Astrocyte (in vitro differentiated cells and primary cell): ENCODE measurements at regions not wholly inside any gene's neighbourhood (a gene's known extent, or its start where the extent isn't known, plus 50 kb on each side); places are given as distances from the start of the nearest gene placed in this dataset.
A peak's percentile ranks its signal among the peaks of the same experiment; 100 is the strongest.

Experiments used
- DNase-seq: peaks from one replicate; pipeline ENCODE4 v3.0.0-alpha.2; 2010; ENCODE audit warnings: low read depth
- FAIRE-seq: peaks from 2 replicates; lab custom pipeline; 2011; peaks lifted over from hg19 to GRCh38; lab: Jason Lieb, UNC
- H2AFZ ChIP-seq: 2 replicates; pipeline ENCODE4 v1.6.0; 2012; ENCODE audit warnings: low read depth, low read length, inconsistent platforms
- H3K27ac ChIP-seq: 2 replicates; pipeline ENCODE4 v1.5.1; 2011; ENCODE audit warnings: low read depth, low read length, inconsistent platforms
- H3K27me3 ChIP-seq: 2 replicates; pipeline ENCODE4 v1.6.0; 2011; ENCODE audit warnings: low read length, inconsistent platforms; ENCODE audit not compliant: insufficient read depth
- H3K36me3 ChIP-seq: 2 replicates; pipeline ENCODE4 v1.5.1; 2011; ENCODE audit warnings: low read length, inconsistent platforms; ENCODE audit not compliant: insufficient read depth
- H3K4me1 ChIP-seq: 2 replicates; pipeline ENCODE4 v1.5.1; 2011; ENCODE audit warnings: low read length, inconsistent platforms; ENCODE audit not compliant: insufficient read depth
- H3K4me2 ChIP-seq: 2 replicates; pipeline ENCODE4 v1.6.0; 2012; ENCODE audit warnings: low read length, inconsistent platforms
- H3K4me3 ChIP-seq: 2 replicates; pipeline ENCODE4 v1.5.1; 2011; ENCODE audit warnings: low read depth, mild to moderate bottlenecking, low read length, inconsistent platforms; ENCODE audit not compliant: insufficient read depth
- H3K79me2 ChIP-seq: 2 replicates; pipeline ENCODE4 v1.6.0; 2012; ENCODE audit warnings: mild to moderate bottlenecking, low read length, inconsistent platforms; ENCODE audit not compliant: insufficient read depth
- H3K9ac ChIP-seq: 2 replicates; pipeline ENCODE4 v1.6.0; 2012; ENCODE audit warnings: mild to moderate bottlenecking, low read length, inconsistent platforms
- H3K9me3 ChIP-seq: 2 replicates; pipeline ENCODE4 v1.5.1; 2012; ENCODE audit warnings: low read depth, mild to moderate bottlenecking, low read length, inconsistent platforms; ENCODE audit not compliant: insufficient read depth
- H4K20me1 ChIP-seq: 2 replicates; pipeline ENCODE4 v1.6.0; 2012; ENCODE audit warnings: low read length, inconsistent platforms; ENCODE audit not compliant: insufficient read depth
- H3K27ac Mint-ChIP-seq: one replicate; pipeline ENCODE4 v1.8.0; 2021; ENCODE audit warnings: mild to moderate bottlenecking, mixed read lengths; ENCODE audit not compliant: unreplicated experiment
- H3K27me3 Mint-ChIP-seq: one replicate; pipeline ENCODE4 v1.8.0; 2021; ENCODE audit warnings: low read depth, mixed read lengths; ENCODE audit not compliant: unreplicated experiment
- H3K36me3 Mint-ChIP-seq: one replicate; pipeline ENCODE4 v1.8.0; 2021; ENCODE audit warnings: low read depth, mixed read lengths; ENCODE audit not compliant: unreplicated experiment
- H3K4me1 Mint-ChIP-seq: one replicate; pipeline ENCODE4 v1.8.0; 2021; ENCODE audit warnings: low read depth, mixed read lengths; ENCODE audit not compliant: unreplicated experiment
- H3K4me3 Mint-ChIP-seq: one replicate; pipeline ENCODE4 v1.8.0; 2021; ENCODE audit warnings: mild to moderate bottlenecking, moderate library complexity, mixed read lengths; ENCODE audit not compliant: unreplicated experiment
- H3K9me3 Mint-ChIP-seq: one replicate; pipeline ENCODE4 v1.8.0; 2021; ENCODE audit warnings: mild to moderate bottlenecking, mixed read lengths; ENCODE audit not compliant: unreplicated experiment
- CTCF ChIP-seq: IDR thresholded peaks from 2 replicates; pipeline ENCODE4 v1.5.1; 2011; ENCODE audit warnings: low read depth, mild to moderate bottlenecking, inconsistent platforms, low read length, moderate library complexity; ENCODE audit not compliant: insufficient read depth
- EZH2 ChIP-seq: IDR thresholded peaks from 2 replicates; pipeline ENCODE4 v1.6.1; 2012; ENCODE audit warnings: mild to moderate bottlenecking, low read length, inconsistent platforms; ENCODE audit not compliant: insufficient read depth

GRCh38 chr2:226052772-226053416 lies 653.4 kb downstream of the NYAP2 start:
- Histone ChIP-seq H3K27me3 (no peaks in the 10 kb centered on the region), H3K9ac (no peak overlapping the region), H3K4me2 (no peak overlapping the region), H3K27ac (no peak overlapping the region), H2AFZ (no peak overlapping the region), H3K36me3 (no peaks in the 10 kb centered on the region), H3K79me2 (no peaks in the 10 kb centered on the region), H4K20me1 (no peaks in the 10 kb centered on the region), H3K4me3 (no peak overlapping the region), H3K9me3 (no peaks in the 10 kb centered on the region), H3K4me1 (peaks cover 13% of the 10 kb centered on the region)
- H3K36me3 Mint-ChIP-seq = no peaks in the 10 kb centered on the region
- no peaks in the 10 kb centered on the region for H3K27me3 Mint-ChIP-seq
- no peak for TF ChIP-seq CTCF
- no peak for TF ChIP-seq EZH2
- H3K9me3 Mint-ChIP-seq = no peaks in the 10 kb centered on the region
- no peak overlapping the region for H3K27ac Mint-ChIP-seq
- H3K4me3 Mint-ChIP-seq = no peak overlapping the region
- FAIRE-seq (no peak), DNase-seq (no peak)
- H3K4me1 Mint-ChIP-seq = peaks cover 13% of the 10 kb centered on the region

- H3K9me3 Mint-ChIP-seq = no peaks in the 10 kb centered on the region
These were observed 651.3 kb downstream of the NYAP2 start for GRCh38 chr2:226050822-226051221.

More at GRCh38 chr2:226050822-226051221, 651.3 kb downstream of the NYAP2 start:
- DNase-seq = peak; percentile 33
- Histone ChIP-seq H3K27me3 (no peaks in the 10 kb centered on the region), H3K27ac (no peak overlapping the region), H2AFZ (no peak overlapping the region), H3K36me3 (no peaks in the 10 kb centered on the region), H3K79me2 (no peaks in the 10 kb centered on the region), H3K4me2 (no peak overlapping the region), H3K4me1 (peaks cover 13% of the 10 kb centered on the region), H3K9me3 (no peaks in the 10 kb centered on the region), H4K20me1 (no peaks in the 10 kb centered on the region), H3K9ac (no peak overlapping the region), H3K4me3 (no peak overlapping the region)
- TF ChIP-seq EZH2 = no peak
- TF ChIP-seq CTCF = no peak
- FAIRE-seq = no peak
- no peaks in the 10 kb centered on the region for H3K36me3 Mint-ChIP-seq
- peaks cover under 1% of the 10 kb centered on the region for H3K27me3 Mint-ChIP-seq
- no peak overlapping the region for H3K27ac Mint-ChIP-seq
- H3K4me3 Mint-ChIP-seq = no peak overlapping the region
- peaks cover 13% of the 10 kb centered on the region for H3K4me1 Mint-ChIP-seq
